GM21515 (cell line): ENCODE measurements at regions not wholly inside any gene's neighbourhood (a gene's known extent, or its start where the extent isn't known, plus 50 kb on each side); places are given as distances from the start of the nearest gene placed in this dataset.

Experiments
- ATAC-seq: cut with Tn5 transposase; IDR thresholded peaks from one replicate; pipeline ENCODE4 v1.9.1; 2021; ENCODE audit not compliant: unreplicated experiment

- ATAC-seq, result no peak
Observed at GRCh38 chr7:25863005-25863728, 288.8 kb upstream of the NFE2L3 start.

GRCh38 chr7:25863729-25864110 lies 288.3 kb upstream of the NFE2L3 start:
- ATAC-seq, result no peak

- no peak for ATAC-seq
Observed at GRCh38 chr7:25864511-25864910, 287.5 kb upstream of the NFE2L3 start.

GRCh38 chr7:25864943-25865751 lies 286.9 kb upstream of the NFE2L3 start:
- ATAC-seq, result no peak

GRCh38 chr7:25868509-25868908 lies 283.5 kb upstream of the NFE2L3 start:
- no peak for ATAC-seq

- ATAC-seq, result no peak
Observed at GRCh38 chr7:25870574-25870973, 281.4 kb upstream of the NFE2L3 start.

- ATAC-seq, result no peak
Observed at GRCh38 chr7:25876092-25876491, 275.9 kb upstream of the NFE2L3 start.

GRCh38 chr7:25877802-25878789 lies 273.9 kb upstream of the NFE2L3 start:
- ATAC-seq, result no peak

GRCh38 chr7:25879799-25880198 lies 272.2 kb upstream of the NFE2L3 start:
- ATAC-seq, result no peak

GRCh38 chr7:25881317-25882037 lies 270.5 kb upstream of the NFE2L3 start:
- ATAC-seq, result no peak

GRCh38 chr7:25882151-25882773 lies 269.7 kb upstream of the NFE2L3 start:
- no peak for ATAC-seq

GRCh38 chr7:25884265-25884828 lies 267.7 kb upstream of the NFE2L3 start:
- no peak for ATAC-seq

- no peak for ATAC-seq
Observed at GRCh38 chr7:25885057-25885576, 266.9 kb upstream of the NFE2L3 start.

GRCh38 chr7:25886387-25887240 lies 265.4 kb upstream of the NFE2L3 start:
- ATAC-seq, result no peak

- ATAC-seq, result no peak
Observed at GRCh38 chr7:25887266-25887665, 264.7 kb upstream of the NFE2L3 start.

GRCh38 chr7:25887795-25888559 lies 264.0 kb upstream of the NFE2L3 start:
- no peak for ATAC-seq

GRCh38 chr7:25889765-25890164 lies 262.2 kb upstream of the NFE2L3 start:
- no peak for ATAC-seq

GRCh38 chr7:25891591-25891990 lies 260.4 kb upstream of the NFE2L3 start:
- no peak for ATAC-seq
